Stimulated activated CD4-positive, alpha-beta T cell treated with anti-CD3 and anti-CD28 coated beads, Interleukin-12 subunit alpha, Interleukin-12 subunit beta, amount 100 ng/mL, for 24 hours (primary cell): ENCODE measurements at regions not wholly inside any gene's neighbourhood (a gene's known extent, or its start where the extent isn't known, plus 50 kb on each side); places are given as distances from the start of the nearest gene placed in this dataset.

Source experiments
- DNase-seq, 2 experiments: peaks; one replicate each; pipeline ENCODE4 v3.0.0-alpha.2; 2020; ENCODE audit warnings: low read depth in 2 of 2

- DNase-seq = no peak
These were observed 219.8 kb downstream of the C9orf50 start for GRCh38 chr9:129400971-129401622.

- no peak for DNase-seq
These were observed 220.6 kb downstream of the C9orf50 start for GRCh38 chr9:129400001-129400970.

DNA sequence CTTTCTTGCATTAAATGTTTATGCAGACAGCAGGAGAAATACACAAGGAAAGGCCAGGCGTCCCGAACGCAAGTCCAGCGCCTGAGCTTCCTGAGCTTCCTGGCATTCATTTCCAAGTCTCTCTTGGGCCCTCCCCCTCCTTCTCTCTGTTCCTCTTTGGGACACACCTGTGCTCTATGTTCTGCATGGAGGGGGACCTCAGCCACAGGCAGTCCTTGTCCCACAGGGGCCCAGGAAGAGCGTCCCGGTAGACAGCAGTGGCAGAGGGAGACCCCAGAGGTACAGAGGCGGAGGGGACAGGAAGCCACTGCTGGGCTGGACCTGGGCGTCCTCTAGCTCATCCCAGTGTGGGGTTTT, 221.3 kb downstream of the C9orf50 start:
- no peak for DNase-seq

DNA sequence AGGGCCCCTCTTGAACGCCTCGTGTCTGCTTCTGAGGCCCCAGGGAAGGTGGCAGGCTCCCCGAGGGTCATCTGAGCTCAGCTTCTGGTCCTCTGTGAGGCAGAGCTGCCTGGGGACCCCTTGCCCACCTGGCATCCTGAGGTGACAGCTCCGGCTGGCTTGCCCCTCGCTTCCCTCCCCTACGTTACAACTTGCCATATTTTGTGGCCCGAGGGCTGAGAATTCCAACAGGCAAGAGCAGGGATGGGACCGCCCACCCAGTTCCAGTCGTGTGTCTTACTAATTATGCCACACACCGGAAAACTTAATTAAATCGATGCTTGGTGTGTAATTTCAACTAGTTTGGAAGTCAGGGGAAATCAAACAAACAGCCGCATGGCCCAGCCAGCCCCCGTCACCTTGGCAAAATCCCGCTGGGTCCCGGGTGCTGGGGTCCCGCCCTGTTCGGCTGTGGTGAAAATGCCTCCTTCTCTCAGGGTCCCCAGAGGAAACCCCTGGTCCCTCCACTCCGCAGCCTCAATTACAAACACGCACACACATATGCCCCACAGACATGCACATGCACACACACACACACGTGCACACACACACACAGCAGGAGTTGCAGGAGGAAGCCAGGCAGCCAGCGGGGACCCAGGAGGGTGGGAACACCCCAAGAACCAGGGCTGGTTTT, 221.0 kb upstream of the IER5L start:
- no peak for DNase-seq

DNA sequence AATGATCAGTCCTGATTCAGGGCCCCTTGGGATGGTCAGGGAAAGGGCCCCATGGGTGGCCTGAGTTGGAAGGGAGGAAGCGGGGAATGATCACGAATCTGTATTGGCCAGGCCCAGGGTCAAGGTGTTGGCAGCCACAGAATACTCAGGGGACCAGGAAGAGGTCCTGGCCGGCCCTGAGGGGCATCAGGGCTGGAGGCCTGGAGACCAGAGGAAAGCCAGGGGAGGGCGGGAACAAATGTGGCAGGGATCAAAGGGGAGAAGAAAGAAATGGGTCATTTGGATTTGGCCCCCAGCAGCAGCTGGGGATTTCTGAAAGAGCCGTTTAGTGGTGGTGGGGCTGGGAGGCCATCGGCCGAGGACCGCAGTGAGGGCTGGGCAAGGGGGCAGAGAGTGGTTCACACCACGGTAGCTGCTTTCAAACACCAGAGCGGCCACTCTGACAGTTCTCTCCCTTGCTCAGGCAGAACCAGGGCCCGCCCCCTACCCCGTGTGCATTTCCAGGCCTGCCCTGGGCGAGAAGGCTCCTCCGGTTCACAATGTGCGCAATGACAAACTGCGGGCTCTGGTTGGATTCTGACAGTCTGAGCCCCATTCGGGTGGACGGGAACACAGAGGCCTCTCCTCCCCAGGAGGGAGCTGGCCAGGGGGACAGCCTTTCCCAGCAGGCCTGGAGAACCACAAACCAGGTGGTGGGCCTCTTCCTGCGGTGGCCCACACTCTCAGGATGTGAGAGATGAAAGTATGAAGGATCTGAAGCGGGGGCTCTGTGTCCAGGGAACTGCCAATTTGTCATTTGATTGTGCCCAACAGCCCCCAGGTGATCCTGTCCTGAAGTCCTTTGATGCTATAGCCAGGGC, 220.3 kb upstream of the IER5L start:
- no peak for DNase-seq

DNA sequence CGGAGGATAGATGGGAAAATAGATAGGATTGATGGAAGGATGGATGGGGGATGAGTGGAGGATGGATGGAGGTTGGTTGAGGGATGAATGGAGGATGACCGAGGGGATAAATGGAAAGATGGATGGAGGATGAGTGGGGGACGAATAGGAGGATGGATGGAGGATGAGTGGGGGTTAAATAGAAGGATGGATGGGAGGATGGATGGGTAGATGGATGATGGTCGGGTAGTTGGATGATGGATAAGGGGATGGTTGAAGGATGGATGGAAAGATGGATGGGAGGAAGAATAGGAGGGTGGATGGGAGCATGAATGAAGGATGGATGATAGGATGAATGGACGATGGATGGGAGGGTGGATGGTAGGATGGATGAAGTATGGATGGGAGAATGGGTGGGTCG, 219.3 kb upstream of the IER5L start:
- no peak for DNase-seq

GRCh38 chr9:129396365-129396708, 218.3 kb upstream of the IER5L start:
- no peak for DNase-seq

DNA sequence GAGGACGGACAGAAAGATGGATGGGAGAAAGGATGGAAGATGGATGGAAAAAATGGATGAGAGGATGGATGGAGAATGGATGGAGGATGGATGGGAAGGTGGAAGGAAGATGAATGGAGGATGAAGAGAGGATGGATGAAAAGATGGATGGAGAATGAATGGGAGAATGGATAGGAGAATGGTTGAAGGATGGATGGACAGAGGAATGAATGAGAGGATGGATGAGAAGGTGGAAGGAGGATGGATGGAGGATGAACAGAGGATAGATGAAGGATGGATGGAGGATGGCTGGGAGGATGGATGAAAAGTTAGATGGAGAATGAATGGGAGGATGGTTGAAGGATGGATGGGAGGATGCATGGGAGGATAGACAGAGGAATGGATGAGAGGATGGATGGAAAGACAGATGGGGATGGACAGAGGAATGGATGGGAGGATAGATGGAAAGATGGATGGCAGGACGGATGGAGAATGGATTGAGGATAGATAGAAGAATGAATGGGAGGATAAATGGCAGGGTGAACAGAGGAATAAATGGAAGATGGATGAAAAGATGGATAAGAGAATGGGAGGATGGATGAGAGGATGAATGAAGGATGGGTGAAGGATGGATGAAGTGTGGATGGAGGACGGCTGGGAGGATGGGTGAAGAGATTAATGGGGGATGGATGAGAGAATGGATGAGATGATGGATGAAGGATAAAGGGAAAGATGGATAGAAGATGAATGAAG, 217.7 kb upstream of the IER5L start:
- DNase-seq = no peak

DNA sequence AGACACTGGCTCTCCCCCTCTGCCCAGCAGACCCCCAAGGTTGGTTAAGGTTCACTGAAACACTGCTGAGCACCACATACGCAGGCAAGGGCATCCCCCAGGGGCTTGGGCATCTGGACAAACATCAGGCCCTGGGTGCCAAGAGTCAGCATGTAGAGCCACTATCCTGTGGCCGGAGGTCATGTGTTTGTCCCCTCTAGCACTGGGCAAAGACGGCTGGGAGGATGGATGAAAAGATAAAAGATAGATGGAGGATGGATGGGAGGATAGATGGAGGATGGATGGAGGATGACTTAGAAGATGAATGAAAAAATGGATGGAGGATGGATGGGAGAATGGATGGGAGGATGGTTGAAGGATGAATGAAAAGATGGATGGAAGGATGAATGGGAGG, 216.8 kb upstream of the IER5L start:
- DNase-seq = no peak

GRCh38 chr9:129394061-129394885, 216.2 kb upstream of the IER5L start:
- DNase-seq = no peak

DNA sequence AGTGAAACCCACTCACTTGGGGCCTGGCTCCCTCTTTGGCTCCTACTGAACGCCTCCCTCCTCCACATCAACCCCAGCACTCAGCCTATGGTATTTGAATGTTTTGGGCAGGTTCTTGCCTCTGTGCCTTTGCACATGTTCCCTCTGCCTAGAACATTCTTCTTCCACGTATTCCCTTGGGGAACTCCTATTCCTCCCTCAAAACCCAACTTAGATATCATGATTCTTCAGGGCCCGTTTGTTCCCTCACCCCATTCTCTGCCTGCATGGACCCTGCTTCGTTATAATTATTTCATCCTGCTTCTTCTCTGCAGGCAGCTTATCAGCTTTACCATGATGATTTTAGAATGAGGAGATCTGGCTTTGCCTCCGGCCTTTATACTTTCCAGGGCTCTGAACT, 215.0 kb upstream of the IER5L start:
- DNase-seq = no peak

DNA sequence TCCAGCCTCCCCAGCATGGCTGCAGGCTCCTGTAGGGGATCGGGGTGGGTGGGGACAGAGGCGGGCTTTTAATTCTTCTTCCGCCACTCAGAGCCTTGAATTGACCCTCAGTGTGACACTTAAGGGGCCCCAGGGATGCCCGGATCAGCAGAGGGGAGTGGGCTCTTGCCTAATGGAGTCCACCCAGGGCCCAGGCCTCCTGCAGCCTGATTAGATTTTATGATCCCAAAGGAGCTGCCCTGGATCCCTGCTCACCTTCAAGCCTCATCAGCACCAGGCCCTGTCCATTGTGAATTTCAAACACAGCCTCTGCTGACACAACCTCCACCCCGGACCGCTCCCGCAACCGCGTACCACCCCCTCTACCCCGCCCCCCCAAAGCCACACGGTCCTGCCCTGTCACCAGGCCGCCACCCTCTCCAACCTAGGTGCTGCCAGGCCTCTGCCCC, 214.1 kb upstream of the IER5L start:
- no peak for DNase-seq

DNA sequence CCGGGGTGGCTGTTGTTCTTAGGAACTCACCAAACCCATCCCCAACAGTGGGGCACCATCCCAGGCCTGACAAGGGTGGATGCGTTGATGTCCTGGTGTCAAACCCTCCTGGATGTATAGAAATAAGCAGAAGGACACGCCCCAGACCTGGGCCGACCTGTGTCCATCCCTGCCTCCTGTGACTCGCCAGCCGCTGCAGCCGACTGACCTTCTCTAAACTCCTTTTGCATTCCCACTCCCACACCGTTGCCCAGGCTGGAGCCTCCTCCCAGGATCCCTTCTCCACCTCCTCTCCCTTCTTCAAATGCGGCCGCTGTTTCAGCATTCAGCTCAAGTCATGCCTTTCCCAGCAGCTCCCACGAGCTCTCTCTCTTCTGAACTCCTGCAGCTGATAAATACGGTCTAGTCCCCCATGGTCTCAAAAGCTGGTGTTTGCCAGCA, 213.2 kb upstream of the IER5L start:
- no peak for DNase-seq

DNA sequence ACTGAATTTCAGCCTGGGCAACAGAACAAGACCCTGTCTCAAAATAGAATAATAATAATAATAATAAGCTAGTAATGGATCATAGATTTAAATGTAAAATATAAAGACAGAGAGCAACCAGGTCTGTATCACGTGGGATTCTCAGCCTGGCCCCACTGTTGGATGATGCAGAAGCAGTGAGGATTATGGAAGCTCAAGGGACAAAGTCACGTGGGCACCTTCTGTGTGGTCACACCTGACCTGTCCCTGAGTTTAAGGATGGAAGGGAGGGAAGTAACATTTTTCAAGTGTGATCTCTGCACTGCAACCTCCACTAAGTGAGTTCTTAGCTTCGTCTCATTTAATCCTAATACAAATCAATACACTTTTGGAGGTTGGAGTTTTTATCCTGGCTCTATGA, 212.5 kb upstream of the IER5L start:
- no peak for DNase-seq

DNA sequence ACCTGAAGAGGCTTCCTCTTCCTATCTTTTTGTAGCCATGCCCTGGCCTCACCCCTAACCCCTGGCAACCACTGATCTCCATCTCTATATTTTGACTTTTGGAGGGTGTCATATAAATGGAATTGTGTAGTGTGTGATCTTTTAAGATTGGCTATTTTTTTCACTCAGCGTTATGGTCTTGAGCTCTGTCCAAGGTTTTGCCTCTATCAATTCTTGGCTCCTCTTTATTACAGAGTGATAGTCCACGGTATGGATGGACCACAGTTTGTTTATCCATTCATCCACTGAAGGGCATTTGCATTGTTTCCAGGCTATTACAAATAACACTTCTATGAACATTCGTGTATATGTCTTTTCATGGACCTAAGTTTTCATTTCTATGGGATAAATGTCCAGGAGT, 209.8 kb upstream of the IER5L start:
- no peak for DNase-seq

GRCh38 chr9:129386812-129387177, 208.7 kb upstream of the IER5L start:
- DNase-seq = no peak

DNA sequence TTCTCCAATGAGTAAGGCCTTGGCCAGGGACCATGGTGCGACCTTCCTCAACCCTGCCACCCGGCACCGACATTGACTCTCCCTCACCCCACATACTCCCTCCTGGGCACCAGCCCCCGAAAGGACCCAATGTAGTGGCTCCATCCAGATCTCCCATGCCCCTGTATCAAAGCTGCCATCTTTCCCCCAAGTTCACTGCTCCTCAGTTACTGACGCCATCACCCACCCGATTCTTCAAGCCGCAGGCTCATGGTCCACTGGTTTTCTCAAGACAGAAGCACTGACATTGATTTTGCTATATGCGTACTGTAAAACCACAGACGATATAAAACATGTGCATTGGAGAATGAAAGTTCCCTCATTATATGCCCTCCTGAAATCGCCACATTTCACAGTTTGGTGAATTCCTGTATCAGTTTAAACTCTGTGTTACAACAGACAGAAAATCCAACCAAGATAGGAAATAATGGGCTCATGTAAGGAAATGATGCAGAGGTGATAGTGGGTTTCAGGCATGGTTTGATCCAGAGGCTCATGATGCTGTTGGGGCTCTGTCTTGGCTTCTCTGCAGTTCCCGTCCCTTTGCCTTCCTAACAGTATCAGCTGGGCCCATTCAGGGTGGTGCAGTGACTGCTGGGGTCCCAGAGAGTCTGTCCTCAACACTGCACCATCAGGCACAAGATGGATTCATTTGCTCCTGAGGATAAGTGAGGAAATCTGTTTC, 207.3 kb upstream of the IER5L start:
- no peak for DNase-seq

- DNase-seq = no peak
These were observed 206.6 kb upstream of the IER5L start for GRCh38 chr9:129384491-129385210.
